ENCODE measurements at regions not wholly inside any gene's neighbourhood (a gene's known extent, or its start where the extent isn't known, plus 50 kb on each side); places are given as distances from the start of the nearest gene placed in this dataset.

GRCh38 chr5:92850886-92851285, 730.1 kb downstream of the NR2F1-AS1 start:
- no peaks in the 10 kb centered on the region for H3K79me2 ChIP-seq (ENCODE audit: control insufficient read depth, insufficient read depth, low read length)
- no peaks in the 10 kb centered on the region for H3K4me1 Mint-ChIP-seq
- no peak overlapping the region for H3K27ac Mint-ChIP-seq
- no peak for DNase-seq
- H3K9me3 Mint-ChIP-seq (ENCODE audit: insufficient read depth): no peaks in the 10 kb centered on the region
- TF ChIP-seq CTCF (IDR thresholded peaks at IDR 0.05): no peak
- TF ChIP-seq EZH2 (IDR thresholded peaks at IDR 0.05; ENCODE audit: borderline replicate concordance, insufficient read depth, low read depth, low read length, poor library complexity, severe bottlenecking): no peak
- H3K4me1 ChIP-seq (ENCODE audit: control insufficient read depth in 2 of 2, insufficient read depth in 2 of 2, low read length in 2 of 2): no peaks in the 10 kb centered on the region
- no peak for ATAC-seq (ENCODE audit: low read depth)
- H3K27me3 ChIP-seq (replicated peaks in 1 of 4; ENCODE audit: control extremely low read depth in 1 of 4, control insufficient read depth in 3 of 4, insufficient read depth in 4 of 4, low read length in 3 of 4): no peaks in the 10 kb centered on the region
- H3K36me3 ChIP-seq (replicated peaks in 1 of 2; ENCODE audit: control extremely low read depth in 1 of 2, control insufficient read depth in 1 of 2, extremely low read depth in 1 of 2, insufficient read depth in 2 of 2, low read length in 1 of 2): no peaks in the 10 kb centered on the region
- H3K27me3 Mint-ChIP-seq: no peaks in the 10 kb centered on the region
- WGBS (ENCODE audit: insufficient coverage): 63% methylated on average over 1 of the region's 2 CpGs
- no peak overlapping the region for H2AFZ ChIP-seq (ENCODE audit: insufficient read depth, low read depth, low read length, poor library complexity, severe bottlenecking)
- CTCF ChIA-PET: no interaction called here
- no peak overlapping the region for H3K4me2 ChIP-seq (replicated peaks; ENCODE audit: low read depth, low read length, poor library complexity, severe bottlenecking)
- no peak overlapping the region for H3K27ac ChIP-seq (ENCODE audit: low read length in 2 of 2)
- H3K9ac ChIP-seq (ENCODE audit: low read length): no peak overlapping the region
- H3K9me3 ChIP-seq (ENCODE audit: control extremely low read depth in 1 of 3, control insufficient read depth in 2 of 3, insufficient read depth in 1 of 3, low read length in 2 of 3): no peaks in the 10 kb centered on the region
- H3K4me3 Mint-ChIP-seq: no peak overlapping the region
- intact Hi-C loops (cut with micrococcal nuclease): no loop called here
- POLR2A ChIA-PET: no interaction called here
- H4K20me1 ChIP-seq (ENCODE audit: control insufficient read depth, insufficient read depth, low read length, poor library complexity, severe bottlenecking): no peaks in the 10 kb centered on the region
- H3K4me3 ChIP-seq (ENCODE audit: control extremely low read depth in 1 of 5, extremely low read depth in 1 of 5, insufficient read depth in 1 of 5, low read depth in 2 of 5, low read length in 4 of 5): no peak overlapping the region

- Histone ChIP-seq H3K9me3 (ENCODE audit: control extremely low read depth in 1 of 3, control insufficient read depth in 2 of 3, insufficient read depth in 1 of 3, low read length in 2 of 3) (no peaks in the 10 kb centered on the region), H3K4me2 (replicated peaks; ENCODE audit: low read depth, low read length, poor library complexity, severe bottlenecking) (no peak overlapping the region), H3K27me3 (replicated peaks in 1 of 4; ENCODE audit: control extremely low read depth in 1 of 4, control insufficient read depth in 3 of 4, insufficient read depth in 4 of 4, low read length in 3 of 4) (no peaks in the 10 kb centered on the region), H3K9ac (ENCODE audit: low read length) (no peak overlapping the region), H3K36me3 (replicated peaks in 1 of 2; ENCODE audit: control extremely low read depth in 1 of 2, control insufficient read depth in 1 of 2, extremely low read depth in 1 of 2, insufficient read depth in 2 of 2, low read length in 1 of 2) (no peaks in the 10 kb centered on the region), H4K20me1 (ENCODE audit: control insufficient read depth, insufficient read depth, low read length, poor library complexity, severe bottlenecking) (no peaks in the 10 kb centered on the region), H3K79me2 (ENCODE audit: control insufficient read depth, insufficient read depth, low read length) (no peaks in the 10 kb centered on the region), H2AFZ (ENCODE audit: insufficient read depth, low read depth, low read length, poor library complexity, severe bottlenecking) (no peak overlapping the region), H3K4me3 (ENCODE audit: control extremely low read depth in 1 of 5, extremely low read depth in 1 of 5, insufficient read depth in 1 of 5, low read depth in 2 of 5, low read length in 4 of 5) (no peak overlapping the region), H3K27ac (ENCODE audit: low read length in 2 of 2) (no peak overlapping the region), H3K4me1 (ENCODE audit: control insufficient read depth in 2 of 2, insufficient read depth in 2 of 2, low read length in 2 of 2) (no peaks in the 10 kb centered on the region)
- Mint-ChIP-seq H3K9me3 (ENCODE audit: insufficient read depth) (peaks cover 2% of the 10 kb centered on the region), H3K4me1 (no peaks in the 10 kb centered on the region), H3K27ac (no peak overlapping the region), H3K27me3 (no peaks in the 10 kb centered on the region), H3K4me3 (no peak overlapping the region)
- TF ChIP-seq CTCF (IDR thresholded peaks at IDR 0.05): no peak
- no peak for TF ChIP-seq EZH2 (IDR thresholded peaks at IDR 0.05; ENCODE audit: borderline replicate concordance, insufficient read depth, low read depth, low read length, poor library complexity, severe bottlenecking)
- intact Hi-C loops (cut with micrococcal nuclease): no loop called here
- ChIA-PET POLR2A (no interaction called here), CTCF (no interaction called here)
- DNase-seq (no peak), ATAC-seq (ENCODE audit: low read depth) (no peak)
Observed at GRCh38 chr5:92849756-92850155, 731.3 kb downstream of the NR2F1-AS1 start.

Measured in B cell (primary cell).